ENCODE measurements at regions not wholly inside any gene's neighbourhood (a gene's known extent, or its start where the extent isn't known, plus 50 kb on each side); places are given as distances from the start of the nearest gene placed in this dataset.

- TF ChIP-seq TCF12 (IDR thresholded peaks at IDR 0.05; ENCODE audit: low read depth): no peak
- TF ChIP-seq ZBTB7A (IDR thresholded peaks at IDR 0.05; ENCODE audit: low read depth): no peak
- TF ChIP-seq CEBPB (IDR thresholded peaks at IDR 0.05): no peak
- TF ChIP-seq USF1 (IDR thresholded peaks at IDR 0.05): no peak
- TF ChIP-seq YY1 (IDR thresholded peaks at IDR 0.05; ENCODE audit: low read depth): no peak
- no peak for TF ChIP-seq REST (IDR thresholded peaks at IDR 0.05; ENCODE audit: low read depth)
- TF ChIP-seq TAF1 (IDR thresholded peaks at IDR 0.05; ENCODE audit: low read depth): no peak
- TF ChIP-seq TEAD4 (IDR thresholded peaks at IDR 0.05): no peak
- TF ChIP-seq EP300 (IDR thresholded peaks at IDR 0.05; ENCODE audit: borderline replicate concordance): no peak
- no peak for TF ChIP-seq RAD21 (IDR thresholded peaks at IDR 0.05; ENCODE audit: low read depth)
- TF ChIP-seq FOXM1 (IDR thresholded peaks at IDR 0.05; ENCODE audit: borderline replicate concordance, low read depth): no peak
- TF ChIP-seq EGR1 (IDR thresholded peaks at IDR 0.05): no peak
- no peak for TF ChIP-seq MAX (IDR thresholded peaks at IDR 0.05)
- no peak for TF ChIP-seq NFIC (IDR thresholded peaks at IDR 0.05)
- no peak for TF ChIP-seq CREB1 (IDR thresholded peaks at IDR 0.05; ENCODE audit: low read depth)
Observed at GRCh38 chr18:71322201-71322600, 1033.4 kb downstream of the SOCS6 start.

GRCh38 chr18:71321319-71321718 lies 1032.5 kb downstream of the SOCS6 start:
- TF ChIP-seq RAD21 (IDR thresholded peaks at IDR 0.05; ENCODE audit: low read depth): no peak
- no peak for TF ChIP-seq USF1 (IDR thresholded peaks at IDR 0.05)
- TF ChIP-seq REST (IDR thresholded peaks at IDR 0.05; ENCODE audit: low read depth): no peak
- no peak for TF ChIP-seq NFIC (IDR thresholded peaks at IDR 0.05)
- TF ChIP-seq MAX (IDR thresholded peaks at IDR 0.05): no peak
- TF ChIP-seq TEAD4 (IDR thresholded peaks at IDR 0.05): no peak
- no peak for TF ChIP-seq ZBTB7A (IDR thresholded peaks at IDR 0.05; ENCODE audit: low read depth)
- TF ChIP-seq YY1 (IDR thresholded peaks at IDR 0.05; ENCODE audit: low read depth): no peak

GRCh38 chr18:71304856-71305255 lies 1016.0 kb downstream of the SOCS6 start:
- TF ChIP-seq REST (IDR thresholded peaks at IDR 0.05; ENCODE audit: low read depth) (no peak), CEBPB (IDR thresholded peaks at IDR 0.05) (no peak), USF1 (IDR thresholded peaks at IDR 0.05) (no peak), YY1 (IDR thresholded peaks at IDR 0.05; ENCODE audit: low read depth) (no peak), MAX (IDR thresholded peaks at IDR 0.05) (no peak), TEAD4 (IDR thresholded peaks at IDR 0.05) (no peak), TAF1 (IDR thresholded peaks at IDR 0.05; ENCODE audit: low read depth) (no peak), RAD21 (IDR thresholded peaks at IDR 0.05; ENCODE audit: low read depth) (no peak), FOXM1 (IDR thresholded peaks at IDR 0.05; ENCODE audit: borderline replicate concordance, low read depth) (no peak), EP300 (IDR thresholded peaks at IDR 0.05; ENCODE audit: borderline replicate concordance) (no peak), ZBTB7A (IDR thresholded peaks at IDR 0.05; ENCODE audit: low read depth) (no peak), TCF12 (IDR thresholded peaks at IDR 0.05; ENCODE audit: low read depth) (no peak), EGR1 (IDR thresholded peaks at IDR 0.05) (no peak), NFIC (IDR thresholded peaks at IDR 0.05) (no peak), CREB1 (IDR thresholded peaks at IDR 0.05; ENCODE audit: low read depth) (no peak)

- TF ChIP-seq FOXM1 (IDR thresholded peaks at IDR 0.05; ENCODE audit: borderline replicate concordance, low read depth): no peak
- TF ChIP-seq EGR1 (IDR thresholded peaks at IDR 0.05): no peak
- no peak for TF ChIP-seq EP300 (IDR thresholded peaks at IDR 0.05; ENCODE audit: borderline replicate concordance)
- TF ChIP-seq TCF12 (IDR thresholded peaks at IDR 0.05; ENCODE audit: low read depth): no peak
- no peak for TF ChIP-seq CREB1 (IDR thresholded peaks at IDR 0.05; ENCODE audit: low read depth)
- TF ChIP-seq YY1 (IDR thresholded peaks at IDR 0.05; ENCODE audit: low read depth): no peak
- TF ChIP-seq MAX (IDR thresholded peaks at IDR 0.05): no peak
- no peak for TF ChIP-seq RAD21 (IDR thresholded peaks at IDR 0.05; ENCODE audit: low read depth)
- no peak for TF ChIP-seq REST (IDR thresholded peaks at IDR 0.05; ENCODE audit: low read depth)
- no peak for TF ChIP-seq TAF1 (IDR thresholded peaks at IDR 0.05; ENCODE audit: low read depth)
- no peak for TF ChIP-seq USF1 (IDR thresholded peaks at IDR 0.05)
- TF ChIP-seq ZBTB7A (IDR thresholded peaks at IDR 0.05; ENCODE audit: low read depth): no peak
- TF ChIP-seq NFIC (IDR thresholded peaks at IDR 0.05): no peak
- no peak for TF ChIP-seq TEAD4 (IDR thresholded peaks at IDR 0.05)
Observed at GRCh38 chr18:71301596-71301995, 1012.8 kb downstream of the SOCS6 start.

Measured in Ishikawa (cell line).